ENCODE measurements at regions not wholly inside any gene's neighbourhood (a gene's known extent, or its start where the extent isn't known, plus 50 kb on each side); places are given as distances from the start of the nearest gene placed in this dataset. TPM values are rescaled to one million over a fixed set of nuclear protein-coding genes. Genes with fewer than 3 reads are reported as not detected.

- Histone ChIP-seq H3K4me3 (ENCODE audit: low read length) (peak overlapping the region; percentile 52), H3K4me1 (ENCODE audit: control insufficient read depth, insufficient read depth, low read length) (no peaks in the 10 kb centered on the region), H3K9ac (ENCODE audit: low read depth, low read length) (no peak overlapping the region), H3K9me3 (replicated peaks; ENCODE audit: low read length) (no peaks in the 10 kb centered on the region), H3K36me3 (ENCODE audit: insufficient read depth, low read length) (no peaks in the 10 kb centered on the region), H3K4me2 (ENCODE audit: low read length) (peak overlapping the region; percentile 55), H3K27me3 (ENCODE audit: control insufficient read depth, insufficient read depth, low read length) (no peaks in the 10 kb centered on the region)
Observed at GRCh38 chr20:25750220-25750764, 53.6 kb upstream of the ZNF337 start.

GRCh38 chr20:25749649-25750048 is 53.0 kb upstream of the ZNF337 start:
- Histone ChIP-seq H3K9me3 (replicated peaks; ENCODE audit: low read length) (no peaks in the 10 kb centered on the region), H3K4me1 (ENCODE audit: control insufficient read depth, insufficient read depth, low read length) (no peaks in the 10 kb centered on the region), H3K4me2 (ENCODE audit: low read length) (no peak overlapping the region), H3K27me3 (ENCODE audit: control insufficient read depth, insufficient read depth, low read length) (no peaks in the 10 kb centered on the region), H3K9ac (ENCODE audit: low read depth, low read length) (no peak overlapping the region), H3K4me3 (ENCODE audit: low read length) (no peak overlapping the region), H3K36me3 (ENCODE audit: insufficient read depth, low read length) (no peaks in the 10 kb centered on the region)

Small RNAs in the stretch of these regions (small RNA-seq; reads per million reads assigned to genes)
- gene CFTRP1 = not detected

Data from skeletal muscle satellite cell (primary cell).